Dendritic cell treated with granulocyte-macrophage colony-stimulating factor and Interleukin-4, amounts not matched to agents 40 ng/mL and 50 ng/mL, for 4 days (primary cell): ENCODE measurements at regions not wholly inside any gene's neighbourhood (a gene's known extent, or its start where the extent isn't known, plus 50 kb on each side); places are given as distances from the start of the nearest gene placed in this dataset.
"Not testable (repeated sequence)": the region's sequence is repeated elsewhere in the genome, so short reads cannot be mapped to it uniquely, and the experiment has no call there.

ENCODE experiments used
- H3K27ac Mint-ChIP-seq: one replicate; pipeline ENCODE4 v1.8.0; 2022; ENCODE audit warnings: mild to moderate bottlenecking, mixed read lengths
- H3K27me3 Mint-ChIP-seq: one replicate; pipeline ENCODE4 v1.8.0; 2022; ENCODE audit warnings: mild to moderate bottlenecking, mixed read lengths
- H3K36me3 Mint-ChIP-seq: one replicate; pipeline ENCODE4 v1.8.0; 2022; ENCODE audit warnings: low read depth, mixed read lengths
- H3K4me1 Mint-ChIP-seq: one replicate; pipeline ENCODE4 v1.8.0; 2022; ENCODE audit warnings: low read depth, mixed read lengths
- H3K4me3 Mint-ChIP-seq: one replicate; pipeline ENCODE4 v1.8.0; 2022; ENCODE audit warnings: mild to moderate bottlenecking, moderate library complexity, mixed read lengths
- H3K9me3 Mint-ChIP-seq: one replicate; pipeline ENCODE4 v1.8.0; 2022; ENCODE audit warnings: mixed read lengths
- intact Hi-C: fragments of 100-400 bp; cut with micrococcal nuclease; formaldehyde crosslinking; loops from one replicate; pipeline ENCODE4 v1.15.0; 2022

- H3K27ac Mint-ChIP-seq, H3K9me3 Mint-ChIP-seq, H3K27me3 Mint-ChIP-seq, H3K4me1 Mint-ChIP-seq, H3K4me3 Mint-ChIP-seq, intact Hi-C loops, H3K36me3 Mint-ChIP-seq: not testable (repeated sequence)
These were observed 228.0 kb downstream of the CDRT15L2 start for GRCh38 chr17:20807566-20807965.

GRCh38 chr17:20815410-20815809 is 227.4 kb downstream of the USP22 start:
- H3K36me3 Mint-ChIP-seq, intact Hi-C loops, H3K4me3 Mint-ChIP-seq, H3K9me3 Mint-ChIP-seq, H3K27me3 Mint-ChIP-seq, H3K4me1 Mint-ChIP-seq, H3K27ac Mint-ChIP-seq: not testable (repeated sequence)

DNA sequence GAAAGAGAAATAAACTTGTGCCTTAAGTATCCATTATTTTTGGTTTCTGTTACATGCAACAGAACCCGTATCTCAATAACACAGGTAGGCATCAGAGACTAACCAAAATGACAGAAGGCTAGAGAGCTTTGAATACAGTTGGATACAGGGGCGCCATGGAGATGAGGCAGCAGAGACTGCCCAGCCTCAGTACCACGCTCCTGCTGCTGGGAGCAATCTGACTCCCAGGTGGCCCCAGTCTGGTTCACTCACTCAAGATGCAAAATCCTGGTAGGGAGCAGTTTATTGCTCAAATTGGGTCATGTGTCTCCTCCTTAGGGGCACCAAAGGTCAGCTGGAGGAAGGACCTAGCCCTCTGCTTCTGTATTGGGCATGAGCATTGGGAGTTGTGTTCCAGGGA is 218.9 kb downstream of the USP22 start:
- H3K27me3 Mint-ChIP-seq, result no peaks in the 10 kb centered on the region

DNA sequence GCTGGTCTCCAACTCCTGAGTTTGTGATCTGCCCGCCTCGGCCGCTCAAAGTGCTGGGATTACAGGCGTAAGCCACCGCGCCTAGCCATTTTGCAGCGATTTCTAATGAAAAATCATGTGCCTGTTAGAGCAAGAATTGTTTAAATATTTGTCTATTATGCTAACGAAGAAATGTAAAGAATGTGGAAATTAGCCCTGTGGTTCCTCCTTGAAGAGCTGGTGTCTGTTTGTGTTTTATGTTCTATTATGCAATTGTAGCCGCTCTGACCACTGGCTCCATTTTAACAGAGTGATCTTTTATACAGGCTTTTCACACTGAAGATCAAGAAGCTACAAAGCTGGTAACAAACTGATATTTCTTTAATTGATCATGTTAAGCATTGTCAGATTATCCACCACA is 217.3 kb downstream of the USP22 start:
- H3K36me3 Mint-ChIP-seq, result no peaks in the 10 kb centered on the region
- peaks cover 5% of the 10 kb centered on the region for H3K9me3 Mint-ChIP-seq
- no peaks in the 10 kb centered on the region for H3K27me3 Mint-ChIP-seq
- H3K4me3 Mint-ChIP-seq, result no peak overlapping the region
- intact Hi-C loops, result no loop called here
- H3K27ac Mint-ChIP-seq, result no peak overlapping the region
- peaks cover 10% of the 10 kb centered on the region for H3K4me1 Mint-ChIP-seq

More for the DNA sequence above, 218.9 kb downstream of the USP22 start:
- intact Hi-C loops, result no loop called here
- no peaks in the 10 kb centered on the region for H3K36me3 Mint-ChIP-seq
- peaks cover 5% of the 10 kb centered on the region for H3K9me3 Mint-ChIP-seq
- peaks cover 10% of the 10 kb centered on the region for H3K4me1 Mint-ChIP-seq
- H3K4me3 Mint-ChIP-seq, result no peak overlapping the region
- no peak overlapping the region for H3K27ac Mint-ChIP-seq

DNA sequence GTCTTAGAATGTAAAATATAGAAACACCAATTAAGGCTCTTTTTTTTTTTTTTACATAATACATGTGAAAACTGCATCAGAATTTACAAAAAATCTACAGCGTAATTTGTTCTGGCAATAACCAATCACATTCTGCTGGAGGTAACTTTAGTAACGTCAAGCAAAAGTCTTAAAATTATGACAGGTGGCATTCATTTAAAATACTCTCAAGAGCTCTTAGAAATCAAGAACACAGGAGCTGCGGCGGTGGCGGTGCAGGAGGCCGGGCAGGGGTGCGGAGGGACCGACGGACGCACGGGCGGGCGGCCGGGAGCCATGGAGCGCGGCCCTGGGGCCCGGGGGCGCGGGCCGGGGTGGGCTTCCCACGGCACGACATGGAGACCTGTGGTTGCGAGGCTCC is 202.4 kb downstream of the USP22 start:
- peaks cover 47% of the 10 kb centered on the region for H3K27me3 Mint-ChIP-seq
- H3K27ac Mint-ChIP-seq, H3K9me3 Mint-ChIP-seq, H3K4me3 Mint-ChIP-seq, intact Hi-C loops, H3K36me3 Mint-ChIP-seq: not testable (repeated sequence)
- peaks cover 12% of the 10 kb centered on the region for H3K4me1 Mint-ChIP-seq

GRCh38 chr17:20840987-20841865 is 201.6 kb downstream of the USP22 start:
- Mint-ChIP-seq H3K4me3 (peak overlapping the region; percentile 48), H3K27me3 (peaks cover 45% of the 10 kb centered on the region), H3K4me1 (peaks cover 12% of the 10 kb centered on the region)
- H3K9me3 Mint-ChIP-seq, H3K27ac Mint-ChIP-seq, H3K36me3 Mint-ChIP-seq, intact Hi-C loops: not testable (repeated sequence)

GRCh38 chr17:20842012-20842411 is 200.8 kb downstream of the USP22 start:
- Mint-ChIP-seq H3K27me3 (peaks cover 45% of the 10 kb centered on the region), H3K4me1 (peaks cover 12% of the 10 kb centered on the region)
- H3K9me3 Mint-ChIP-seq, H3K4me3 Mint-ChIP-seq, intact Hi-C loops, H3K36me3 Mint-ChIP-seq, H3K27ac Mint-ChIP-seq: not testable (repeated sequence)

GRCh38 chr17:20843261-20843660 is 199.6 kb downstream of the USP22 start:
- Mint-ChIP-seq H3K4me3 (peak overlapping the region; percentile 58), H3K4me1 (peaks cover 12% of the 10 kb centered on the region), H3K27me3 (peaks cover 44% of the 10 kb centered on the region)
- intact Hi-C loops, H3K9me3 Mint-ChIP-seq, H3K36me3 Mint-ChIP-seq, H3K27ac Mint-ChIP-seq: not testable (repeated sequence)

- Mint-ChIP-seq H3K27me3 (peaks cover 43% of the 10 kb centered on the region), H3K4me1 (peaks cover 12% of the 10 kb centered on the region), H3K4me3 (peak overlapping the region; percentile 58)
- H3K27ac Mint-ChIP-seq, intact Hi-C loops, H3K9me3 Mint-ChIP-seq, H3K36me3 Mint-ChIP-seq: not testable (repeated sequence)
These were observed 198.8 kb downstream of the USP22 start for GRCh38 chr17:20843799-20844553.

DNA sequence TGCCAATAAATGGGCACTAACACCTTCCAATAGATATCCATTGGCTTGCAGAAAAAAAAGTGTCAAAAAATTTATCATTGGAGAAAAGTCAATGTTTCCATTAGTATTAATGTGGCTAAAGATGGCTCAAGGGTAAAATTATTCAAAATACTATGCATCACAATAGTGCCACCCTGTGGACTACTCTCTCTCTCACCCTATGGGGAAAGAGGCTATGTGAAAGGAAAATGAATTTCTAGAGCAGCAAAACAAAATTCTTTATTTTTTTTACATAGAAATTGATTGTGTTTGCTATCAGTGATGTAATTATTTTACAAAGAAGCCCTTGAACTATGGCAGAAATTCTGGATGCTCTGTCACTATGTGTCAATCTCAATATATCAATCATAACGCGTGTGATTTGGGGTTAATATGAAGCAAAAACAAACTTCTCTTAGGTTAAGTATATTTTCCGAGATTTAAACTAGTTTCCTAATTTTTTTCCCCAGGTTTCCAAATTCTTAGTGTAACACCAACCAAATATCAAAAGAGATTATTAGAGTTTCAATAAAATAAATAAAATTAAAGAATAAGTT is 193.9 kb downstream of the USP22 start:
- Mint-ChIP-seq H3K27me3 (peaks cover 37% of the 10 kb centered on the region), H3K4me1 (peaks cover 13% of the 10 kb centered on the region)
- not testable (repeated sequence) for H3K9me3 Mint-ChIP-seq, H3K36me3 Mint-ChIP-seq, H3K4me3 Mint-ChIP-seq, H3K27ac Mint-ChIP-seq
- intact Hi-C loops, result loop anchor here (5.0 kb wide), 1 partner anchor 47 kb away; no protein-coding TSS in a partner anchor

DNA sequence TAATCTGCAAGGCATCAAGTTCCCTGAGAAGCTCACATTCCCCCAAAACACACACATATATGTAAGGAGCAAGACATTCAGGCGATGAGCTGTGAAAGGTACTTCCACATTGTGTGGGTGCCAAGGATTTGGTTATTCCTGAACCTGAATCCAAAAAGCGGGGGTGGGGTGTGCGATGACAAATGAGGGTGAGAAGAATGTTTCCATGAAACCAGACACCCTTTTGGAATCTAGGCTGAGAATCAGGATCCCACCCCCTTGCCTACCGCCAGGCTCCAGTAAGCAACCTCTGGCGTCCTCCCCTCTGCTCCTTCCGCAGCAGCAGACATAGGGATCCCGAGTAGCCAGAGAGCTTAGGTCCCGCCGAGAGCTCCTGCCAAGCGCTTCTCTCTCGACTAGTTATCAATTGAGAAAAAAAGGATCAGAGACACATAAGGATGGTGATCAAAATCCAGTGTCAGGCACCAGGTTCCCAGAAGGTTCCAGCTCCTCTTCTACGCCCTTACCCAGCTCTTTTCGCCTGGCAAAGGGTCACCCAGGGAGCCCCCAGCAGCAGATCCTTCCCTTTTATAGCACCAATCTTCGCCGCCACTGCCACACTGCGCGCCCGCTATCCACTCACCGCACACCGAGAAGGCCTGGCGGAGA is 191.1 kb downstream of the USP22 start:
- Mint-ChIP-seq H3K4me1 (peaks cover 13% of the 10 kb centered on the region), H3K27me3 (peaks cover 36% of the 10 kb centered on the region)
- intact Hi-C loops, H3K27ac Mint-ChIP-seq, H3K36me3 Mint-ChIP-seq, H3K4me3 Mint-ChIP-seq, H3K9me3 Mint-ChIP-seq: not testable (repeated sequence)

GRCh38 chr17:20852239-20852989 is 190.4 kb downstream of the USP22 start:
- Mint-ChIP-seq H3K4me3 (peak overlapping the region; percentile 43), H3K36me3 (no peaks in the 10 kb centered on the region), H3K9me3 (no peaks in the 10 kb centered on the region), H3K27me3 (peaks cover 36% of the 10 kb centered on the region), H3K4me1 (peaks cover 13% of the 10 kb centered on the region), H3K27ac (no peak overlapping the region)
- intact Hi-C loops, result no loop called here

DNA sequence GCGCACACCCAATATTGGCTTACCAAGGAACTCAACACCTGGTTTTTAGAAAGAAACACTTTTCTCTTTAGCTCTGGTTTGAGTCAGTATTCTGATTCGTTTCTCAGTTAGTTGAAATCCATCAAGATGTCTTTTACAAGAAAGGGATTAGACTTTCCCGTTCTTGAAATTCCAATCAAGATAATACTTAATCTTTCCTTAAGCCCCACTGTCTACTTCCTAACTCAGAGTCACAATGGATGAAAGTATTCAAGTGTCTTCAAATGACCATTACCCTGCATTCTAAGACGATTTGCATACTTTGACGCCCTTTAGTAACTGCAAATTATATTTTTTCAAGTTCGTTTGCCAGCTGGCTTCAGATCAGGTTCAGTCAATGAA is 189.8 kb downstream of the USP22 start:
- no peaks in the 10 kb centered on the region for H3K36me3 Mint-ChIP-seq
- H3K9me3 Mint-ChIP-seq, result no peaks in the 10 kb centered on the region
- no peak overlapping the region for H3K27ac Mint-ChIP-seq
- peaks cover 36% of the 10 kb centered on the region for H3K27me3 Mint-ChIP-seq
- H3K4me1 Mint-ChIP-seq, result peaks cover 13% of the 10 kb centered on the region
- H3K4me3 Mint-ChIP-seq, result no peak overlapping the region
- intact Hi-C loops, result no loop called here
